Activated CD8-positive, alpha-beta memory T cell treated with anti-CD3 and anti-CD28 coated beads for 48 hours (primary cell): ENCODE measurements at regions not wholly inside any gene's neighbourhood (a gene's known extent, or its start where the extent isn't known, plus 50 kb on each side); places are given as distances from the start of the nearest gene placed in this dataset.

Experiments used
- DNase-seq, 3 experiments: peaks; one replicate each; pipeline ENCODE4 v3.0.0-alpha.2; 2020; ENCODE audit warnings: low read depth in 2 of 3, low spot score in 2 of 3

DNA sequence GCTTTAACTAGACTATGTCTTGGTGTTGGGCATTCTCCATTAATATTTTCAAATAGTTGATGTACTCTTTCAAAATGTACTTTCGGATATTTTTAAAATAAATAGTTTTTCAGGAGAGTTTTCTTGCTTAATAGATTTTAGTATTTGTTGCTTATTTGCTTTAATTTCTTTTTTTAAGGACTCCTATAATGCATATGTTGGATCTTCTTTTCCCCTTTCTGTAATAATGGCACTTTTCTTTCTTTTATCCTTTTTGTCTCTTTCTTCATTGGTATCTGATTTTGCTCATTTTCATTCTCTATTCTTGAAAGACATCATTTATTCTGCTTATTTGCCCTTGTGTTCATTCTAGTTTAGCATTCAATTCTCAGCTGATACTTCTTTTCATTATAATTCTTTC, 791.6 kb downstream of the GALR1 start:
- no peak for DNase-seq

DNA sequence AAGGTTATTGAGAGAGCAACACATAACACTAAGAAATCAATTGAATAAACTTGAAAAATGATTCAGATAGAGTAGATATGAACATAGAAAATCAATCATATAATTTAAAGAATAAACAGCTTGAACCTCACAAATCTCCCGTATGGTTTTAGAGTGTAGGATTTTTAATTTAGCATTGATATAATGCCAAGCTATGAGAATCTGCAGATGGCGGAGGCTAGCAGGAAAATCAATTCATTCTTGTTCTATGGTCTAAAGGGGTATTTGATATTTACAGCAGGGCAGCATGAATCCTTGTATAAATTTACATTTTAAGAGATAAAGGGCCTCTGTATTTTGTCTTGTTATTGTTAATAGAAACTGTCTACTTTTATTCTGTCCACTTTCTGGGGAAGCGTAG, 797.0 kb downstream of the GALR1 start:
- no peak for DNase-seq

DNA sequence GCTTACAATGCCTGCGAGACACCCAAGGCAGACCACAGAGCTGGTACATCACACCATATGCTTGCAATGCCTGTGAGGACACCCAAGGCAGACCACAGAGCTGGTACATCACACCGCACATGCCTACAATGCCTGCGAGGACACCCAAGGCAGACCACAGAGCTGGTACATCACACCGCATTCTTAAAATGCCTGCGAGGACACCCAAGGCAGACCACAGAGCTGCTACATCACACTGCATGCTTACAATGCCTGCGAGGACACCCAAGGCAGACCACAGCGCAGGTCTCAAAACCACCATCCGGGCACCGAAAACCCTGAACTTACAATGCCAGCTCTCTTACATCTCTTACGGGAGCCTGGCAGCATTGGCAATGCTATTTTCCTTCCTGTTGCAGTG, 799.6 kb downstream of the GALR1 start:
- DNase-seq = no peak

DNA sequence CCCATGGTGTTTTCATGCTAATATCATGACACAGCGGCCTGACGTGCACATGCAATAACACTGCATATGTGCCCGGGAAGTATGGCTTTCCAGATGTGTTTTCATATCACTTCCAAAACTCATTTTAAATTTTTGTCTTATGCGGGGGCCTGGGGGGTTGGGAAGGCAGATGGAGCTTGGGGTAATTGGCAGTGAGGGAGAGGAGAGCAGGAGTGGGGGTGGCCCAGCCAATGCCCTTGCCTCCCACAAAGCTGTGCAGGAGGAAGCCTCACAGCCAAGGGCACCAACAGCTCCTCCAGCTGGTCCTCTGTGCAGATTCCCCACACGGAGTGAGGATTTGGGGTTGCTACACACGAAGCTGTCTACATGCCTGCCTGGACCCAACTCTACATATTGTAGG, 805.2 kb downstream of the GALR1 start:
- DNase-seq = no peak

DNA sequence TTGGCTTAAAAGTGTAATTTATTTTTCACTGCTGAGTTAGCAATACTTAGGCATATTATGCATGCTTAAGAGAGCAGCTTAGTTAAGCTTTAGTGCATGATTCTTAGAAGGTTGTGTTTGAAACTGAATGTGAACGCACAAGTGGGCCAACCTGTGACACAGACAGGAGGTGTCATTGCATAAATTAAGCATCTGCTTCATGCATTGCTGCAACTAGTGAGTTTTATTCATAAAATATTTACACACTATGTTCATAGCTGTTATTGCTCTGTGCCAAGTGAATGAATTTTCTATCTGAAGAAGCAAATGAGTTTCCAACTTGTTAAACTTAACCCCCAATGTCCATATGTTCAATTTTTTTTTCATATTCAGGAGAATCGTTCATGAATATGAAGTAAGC, 806.4 kb downstream of the GALR1 start:
- DNase-seq = no peak

DNA sequence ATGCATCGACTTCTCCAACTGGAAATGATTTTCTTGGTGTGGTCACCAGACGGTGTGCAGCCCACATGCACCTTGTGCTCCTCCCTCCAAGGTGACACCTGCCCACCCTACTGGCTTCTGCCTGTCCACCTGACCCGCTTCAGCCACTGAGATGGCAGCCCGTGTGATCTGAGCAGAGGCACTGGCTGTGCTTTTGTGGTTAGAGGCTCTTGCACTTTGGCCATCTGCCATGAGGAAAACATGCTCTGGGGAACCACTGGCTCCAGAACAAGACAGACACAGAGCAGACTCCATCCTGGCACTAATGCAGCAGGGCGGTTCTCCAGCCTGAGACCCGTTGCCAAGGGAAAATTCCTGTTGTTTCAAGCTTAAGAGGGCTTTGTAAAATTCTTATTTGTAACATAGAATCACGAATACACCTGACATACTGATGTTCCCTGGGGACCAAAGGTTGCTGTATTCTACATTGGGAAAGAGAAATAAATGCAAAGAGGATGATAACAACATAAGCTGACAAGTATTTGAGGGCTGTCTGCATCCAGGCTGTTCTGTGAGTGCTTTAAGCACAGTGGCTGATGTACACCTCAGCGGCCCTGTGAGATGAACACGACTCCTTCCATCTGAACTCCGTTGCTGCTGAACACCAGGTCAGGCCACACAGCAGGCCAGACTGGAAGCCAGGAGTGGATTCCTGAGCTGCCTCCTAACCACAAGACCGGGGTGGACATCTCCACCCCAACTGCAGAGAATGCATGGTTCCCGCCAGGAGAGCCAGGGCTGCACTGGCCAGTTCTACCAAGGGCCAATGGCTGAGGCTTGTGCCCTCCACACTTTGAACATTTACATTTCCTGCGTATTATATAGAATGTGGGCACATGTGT, 820.4 kb downstream of the GALR1 start:
- no peak for DNase-seq

DNA sequence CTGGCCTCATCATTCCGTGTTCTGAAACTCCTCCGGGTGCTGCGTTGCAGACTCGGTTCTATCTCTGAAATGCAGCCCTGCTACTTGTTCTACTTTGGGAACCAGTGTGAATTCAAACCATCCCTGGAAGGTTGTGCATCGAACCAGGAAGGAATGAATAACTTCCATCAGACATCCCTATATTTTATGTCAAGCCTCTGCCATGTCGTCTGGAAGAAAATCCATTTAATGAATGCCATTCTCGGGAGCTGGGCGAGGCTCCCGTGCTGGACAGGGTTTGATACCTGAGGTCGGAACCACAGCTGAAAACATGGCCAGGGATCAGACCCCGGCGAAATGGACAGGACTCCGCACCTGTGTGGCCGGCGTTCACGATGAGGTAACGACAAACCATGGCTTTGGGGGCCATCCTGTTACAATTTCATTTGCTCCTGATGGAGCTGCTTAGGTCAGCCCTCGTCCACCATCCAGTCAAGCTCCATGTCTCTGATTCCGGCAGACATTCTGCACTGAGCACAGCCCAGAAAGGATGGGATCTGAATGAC, 821.6 kb downstream of the GALR1 start:
- DNase-seq = no peak

DNA sequence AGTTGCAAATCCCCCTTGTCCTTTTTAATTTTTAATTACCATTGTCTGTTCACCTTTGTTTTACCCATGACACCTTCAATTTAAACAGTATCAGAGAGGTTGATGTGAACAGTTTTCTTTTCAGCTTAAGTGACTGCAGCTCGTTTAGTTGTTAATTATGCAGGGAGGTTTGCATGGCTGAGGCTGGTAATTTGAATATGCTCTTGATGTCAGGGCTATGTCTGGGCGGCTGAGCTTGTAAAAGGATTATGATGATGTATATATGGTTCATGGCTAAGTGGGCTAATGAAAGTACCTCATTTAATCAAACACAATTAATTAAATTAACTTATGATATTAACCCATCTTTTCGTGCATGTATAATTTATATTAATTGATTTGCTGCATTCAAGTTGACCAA, 822.1 kb downstream of the GALR1 start:
- no peak for DNase-seq

DNA sequence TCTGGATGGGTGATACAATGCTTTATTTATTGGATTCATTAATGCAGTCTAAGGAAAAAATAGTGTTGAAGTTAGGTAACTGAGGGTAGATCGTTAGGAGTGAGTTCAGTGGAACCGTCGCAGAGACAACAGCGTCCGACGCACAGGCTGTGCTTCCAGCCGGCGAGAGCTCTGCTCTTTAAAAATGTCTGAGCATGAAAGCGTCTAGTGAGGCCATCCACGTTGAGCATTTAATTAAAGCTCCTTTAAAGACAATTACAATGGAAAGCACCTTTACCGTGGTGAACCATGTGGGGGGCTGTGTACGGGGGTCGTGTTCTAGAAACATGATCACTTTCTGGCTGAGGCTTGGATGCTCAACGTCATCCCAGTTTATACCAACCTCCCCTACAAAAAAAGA, 822.7 kb downstream of the GALR1 start:
- no peak for DNase-seq

DNA sequence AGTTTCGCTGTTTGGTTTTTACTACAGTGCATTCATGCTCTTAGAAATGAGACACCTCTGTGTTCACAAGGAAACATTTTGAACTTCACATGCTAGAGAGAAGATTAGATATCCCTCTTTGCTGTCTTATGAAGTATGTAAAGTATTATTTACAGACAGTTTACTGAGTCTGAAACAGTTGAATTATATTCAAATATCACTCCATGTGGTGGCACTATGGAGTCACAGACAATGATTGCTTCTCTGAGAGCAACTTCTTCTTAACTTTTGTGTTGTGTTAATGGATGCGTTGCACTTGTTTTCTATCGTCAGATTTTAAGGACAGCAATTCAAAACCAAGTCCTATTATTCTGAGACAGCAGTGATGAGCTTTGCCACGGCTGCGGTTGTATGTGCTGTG, 823.6 kb downstream of the GALR1 start:
- DNase-seq = no peak

DNA sequence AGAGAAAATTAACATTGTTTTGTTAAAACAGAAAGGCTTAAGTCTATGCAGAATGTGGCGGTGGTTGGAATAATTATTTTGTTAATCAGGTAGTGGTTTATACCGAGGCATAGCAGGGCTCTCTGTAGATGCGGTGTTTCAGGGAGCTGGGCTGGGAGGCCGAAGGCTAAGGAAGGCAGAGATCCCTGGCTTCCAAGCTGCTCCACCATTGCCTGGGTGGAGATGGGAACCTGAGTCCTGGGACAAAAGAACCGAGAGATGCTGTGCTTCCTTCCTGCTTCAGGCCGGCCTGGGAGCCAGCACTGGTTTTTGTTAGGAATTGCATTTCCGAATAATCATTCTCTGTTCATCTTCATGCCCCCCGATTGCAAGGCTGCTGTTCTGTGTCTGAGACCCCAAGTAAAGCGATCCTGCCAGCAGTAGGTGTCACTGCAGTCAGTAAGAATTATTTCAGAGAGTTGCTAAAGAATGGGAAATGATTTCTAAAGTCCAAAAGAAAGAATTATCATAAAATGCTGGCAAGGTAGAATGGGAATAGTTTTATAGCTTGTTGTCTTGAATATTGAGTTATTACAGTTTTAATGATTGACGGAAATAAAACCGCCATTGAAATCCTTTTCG, 824.9 kb downstream of the GALR1 start:
- DNase-seq = no peak

DNA sequence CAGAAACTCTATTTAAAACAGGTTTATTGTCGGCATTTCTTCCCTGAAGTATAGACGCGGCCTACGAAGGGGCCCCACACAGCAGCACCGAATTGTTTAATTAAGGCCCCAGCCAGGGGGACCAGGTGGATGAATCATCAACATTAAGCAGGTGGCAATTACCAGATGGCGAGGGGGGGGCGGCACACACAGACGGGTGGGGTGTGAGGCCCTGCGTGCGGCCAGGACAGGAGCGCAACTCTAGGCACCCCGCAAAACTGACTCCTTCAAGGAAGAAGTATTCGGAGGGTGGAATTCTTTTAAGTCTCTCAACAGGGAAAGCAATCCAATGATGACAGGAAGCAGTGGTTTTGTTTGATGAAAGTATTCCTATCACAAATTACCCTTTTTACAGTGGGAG, 830.4 kb downstream of the GALR1 start:
- DNase-seq = no peak

DNA sequence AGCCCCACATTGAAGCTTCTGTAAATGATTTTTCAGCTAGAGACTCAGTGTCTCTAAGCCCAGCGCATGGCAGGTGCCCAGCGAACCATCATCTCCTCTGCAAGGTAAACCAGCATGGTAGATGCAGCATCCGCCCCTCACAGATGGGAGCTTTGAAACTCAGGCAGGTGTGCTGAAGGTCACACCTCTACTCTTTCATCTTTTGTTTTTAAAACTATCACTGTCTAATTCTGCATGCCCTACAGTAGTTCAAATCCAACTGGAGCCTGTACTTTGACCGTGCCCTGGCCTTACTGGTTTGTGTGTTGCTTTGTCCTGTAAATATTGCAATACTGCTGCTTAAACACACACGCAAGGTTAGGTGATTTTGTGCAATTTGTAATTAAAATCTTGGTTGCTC, 831.1 kb downstream of the GALR1 start:
- no peak for DNase-seq

DNA sequence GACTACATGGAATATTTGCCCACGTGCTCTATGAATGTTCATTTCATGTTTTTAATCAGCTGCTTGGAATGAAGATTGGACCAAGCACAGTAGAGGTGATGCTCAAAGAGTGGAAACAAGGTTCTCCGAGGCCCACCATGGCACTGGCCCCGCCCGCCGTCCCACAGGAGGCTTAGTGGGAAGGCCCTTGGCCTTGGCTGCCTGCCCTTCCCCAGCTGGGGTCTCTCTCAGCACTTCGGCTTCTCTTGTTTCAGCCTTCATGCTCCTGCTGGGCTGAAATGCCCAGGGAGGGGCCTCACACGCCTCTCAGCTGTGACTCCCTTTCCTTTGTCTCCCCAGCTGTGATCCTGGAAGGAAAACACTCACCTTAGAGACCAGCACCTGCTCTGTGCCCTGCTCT, 833.2 kb downstream of the GALR1 start:
- no peak for DNase-seq

DNA sequence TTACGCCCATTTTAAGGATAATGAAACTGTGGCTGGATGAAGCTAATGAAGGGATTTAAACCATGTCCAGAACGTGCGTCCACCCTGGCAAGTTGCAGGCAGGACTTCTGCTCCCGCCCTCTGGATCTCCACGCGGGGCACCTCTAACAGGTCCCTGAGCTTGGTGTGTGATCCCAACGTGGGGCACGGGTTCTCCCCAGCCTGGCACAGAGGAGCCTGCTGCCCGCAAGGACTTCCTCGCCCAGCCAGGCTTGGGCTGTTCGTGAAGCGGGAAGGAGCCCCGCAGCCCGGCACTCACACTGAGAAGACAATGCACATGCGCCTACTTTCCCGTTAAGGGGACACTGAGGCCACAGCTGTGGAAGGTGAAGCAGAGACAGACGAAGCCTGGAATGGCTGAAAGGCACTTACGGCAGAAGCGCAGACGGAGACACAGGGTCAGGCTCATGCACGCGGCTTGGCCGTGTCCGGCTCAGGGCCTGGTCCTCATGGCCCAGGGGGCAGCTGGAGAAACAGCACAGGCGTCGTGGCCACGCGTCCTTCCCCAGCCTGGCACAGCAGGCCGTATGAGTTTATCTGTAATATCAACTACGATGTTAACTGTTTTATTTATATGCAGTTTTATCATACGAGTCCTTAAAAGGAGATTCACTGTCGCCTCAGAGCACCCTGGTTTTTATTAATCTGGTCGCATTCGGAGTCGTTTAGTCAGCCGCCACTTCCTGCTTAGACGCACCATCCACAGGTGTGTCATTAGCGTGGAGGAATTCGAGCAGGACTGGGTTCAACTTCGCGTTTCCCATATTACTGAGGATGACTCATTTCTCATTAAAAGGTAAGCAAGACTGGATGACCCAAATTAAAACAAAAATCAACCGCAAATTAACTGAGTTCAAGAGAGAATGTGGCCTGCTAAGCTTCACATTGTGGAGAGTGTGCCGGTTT, 835.9 kb downstream of the GALR1 start:
- no peak for DNase-seq

DNA sequence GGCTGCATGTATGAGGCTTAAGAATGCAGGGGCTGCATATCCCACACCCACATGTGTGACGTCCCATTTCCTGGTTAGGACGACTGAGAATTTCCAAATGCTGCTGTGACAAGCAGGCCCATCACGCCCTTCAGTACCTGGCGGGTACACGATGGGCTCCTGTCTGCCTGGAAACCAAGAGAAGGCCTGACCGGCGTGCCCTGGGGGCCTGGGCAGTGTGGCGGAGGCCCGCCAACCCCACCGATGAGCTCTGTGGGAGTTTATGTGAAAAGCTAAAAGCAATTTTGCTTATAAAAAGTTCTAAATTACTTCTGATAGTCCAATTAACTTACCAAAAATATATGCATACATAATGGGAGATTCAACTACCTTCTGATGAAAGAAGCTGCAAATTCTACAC, 837.3 kb downstream of the GALR1 start:
- no peak for DNase-seq

DNA sequence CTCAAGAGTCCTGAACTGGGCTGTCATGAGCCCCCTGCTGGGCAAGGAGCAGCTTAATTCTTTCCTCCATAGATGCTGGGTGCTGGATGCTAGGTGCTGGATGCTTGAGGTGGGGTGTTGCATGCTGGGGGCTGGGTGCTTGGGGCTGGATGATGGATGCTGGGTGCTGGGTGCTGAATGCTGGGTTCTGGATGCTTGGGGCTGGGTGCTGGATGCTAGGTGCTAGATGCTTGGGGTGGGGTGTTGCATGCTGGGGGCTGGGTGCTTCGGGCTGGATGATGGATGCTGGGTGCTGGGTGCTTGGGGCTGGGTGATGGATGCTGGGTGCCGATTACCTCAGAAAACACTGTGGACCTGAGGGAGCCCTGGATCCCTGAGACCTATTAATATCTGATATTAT, 837.7 kb downstream of the GALR1 start:
- no peak for DNase-seq

DNA sequence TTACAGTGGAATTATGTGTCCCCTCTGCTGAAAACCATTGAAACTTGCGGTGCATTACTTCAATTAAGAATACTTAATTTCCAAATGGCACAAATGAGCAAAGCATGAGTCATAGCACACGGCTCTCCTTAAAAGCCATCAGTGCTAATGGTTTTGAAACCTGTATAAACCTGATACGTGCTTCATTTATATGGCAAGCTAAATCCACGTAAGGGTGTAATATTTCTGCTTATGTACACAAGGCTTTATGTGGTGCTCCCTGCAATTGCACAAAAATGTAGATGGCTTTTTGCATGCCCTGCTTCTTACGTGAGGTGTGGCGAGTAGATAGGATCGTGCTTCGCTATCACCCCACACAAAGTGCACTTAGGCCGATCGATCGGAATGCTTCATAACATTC, 840.9 kb downstream of the GALR1 start:
- no peak for DNase-seq

DNA sequence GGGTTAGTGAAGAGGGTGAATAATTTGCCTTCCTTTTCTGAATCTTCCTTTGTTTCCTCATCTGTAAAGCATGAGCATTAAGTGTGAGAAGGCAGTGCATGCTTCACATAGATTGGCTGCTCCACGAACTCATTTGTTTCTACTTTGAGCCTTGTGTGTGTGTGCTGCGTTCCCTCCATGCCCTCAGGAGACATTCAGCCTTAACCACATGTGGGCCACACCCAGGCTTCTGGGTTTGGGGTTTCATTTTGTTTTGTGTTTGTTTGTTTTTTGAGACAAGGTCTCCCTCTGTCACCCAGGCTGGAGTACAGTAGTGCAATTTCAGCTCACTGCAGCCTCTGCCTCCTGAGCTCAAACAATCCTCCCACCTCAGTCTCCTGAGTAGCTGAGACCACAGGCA, 843.3 kb downstream of the GALR1 start:
- DNase-seq = no peak

DNA sequence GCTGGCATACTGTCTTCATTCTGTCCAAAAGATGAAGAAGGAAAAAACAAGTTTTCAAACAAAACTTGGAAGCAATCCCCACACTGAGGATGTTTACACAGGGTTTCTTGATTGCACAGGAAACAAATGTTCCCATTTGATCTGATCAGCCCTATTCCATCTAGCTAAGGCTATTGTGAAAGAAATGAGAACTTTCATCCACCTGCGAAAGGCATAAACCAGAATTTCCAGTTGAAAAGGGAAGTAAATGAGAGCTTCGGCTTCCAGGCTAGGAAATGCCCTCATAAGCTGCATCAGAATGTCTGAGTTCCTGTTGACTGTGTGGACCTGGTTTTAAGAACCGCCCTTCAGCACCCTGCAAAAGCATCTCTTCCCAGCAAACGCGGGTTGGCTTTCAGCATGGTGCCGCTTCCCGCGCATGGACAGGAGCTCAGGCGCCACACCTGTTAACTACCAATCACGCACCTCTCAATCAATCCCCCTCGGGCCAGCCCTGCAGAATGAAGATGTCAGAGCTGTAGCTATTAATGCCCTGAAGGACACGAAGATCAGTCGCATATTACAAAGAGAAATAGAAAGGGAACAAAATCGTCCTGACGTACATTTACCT, 850.4 kb downstream of the GALR1 start:
- DNase-seq = no peak

DNA sequence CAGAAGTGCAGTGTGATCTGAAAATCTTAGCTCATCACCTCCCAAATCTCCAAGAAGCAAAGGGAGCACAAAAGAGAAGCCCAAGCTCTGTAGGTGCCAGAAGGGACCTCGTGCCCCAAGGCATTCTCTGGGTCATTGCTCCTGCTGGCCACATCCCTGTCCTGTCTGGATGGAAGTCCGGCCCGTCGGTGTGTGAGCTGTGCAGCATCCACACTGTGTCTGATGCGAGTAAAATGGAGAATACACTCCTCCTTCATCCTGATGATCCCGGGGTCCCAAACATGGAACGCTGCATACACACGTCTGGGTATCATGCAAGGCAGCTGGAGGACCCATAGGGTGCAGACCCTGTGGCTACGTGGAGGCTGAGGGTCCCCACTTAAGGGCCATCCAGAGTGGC, 851.4 kb downstream of the GALR1 start:
- no peak for DNase-seq
